ENCODE measurements at regions not wholly inside any gene's neighbourhood (a gene's known extent, or its start where the extent isn't known, plus 50 kb on each side); places are given as distances from the start of the nearest gene placed in this dataset.

DNA sequence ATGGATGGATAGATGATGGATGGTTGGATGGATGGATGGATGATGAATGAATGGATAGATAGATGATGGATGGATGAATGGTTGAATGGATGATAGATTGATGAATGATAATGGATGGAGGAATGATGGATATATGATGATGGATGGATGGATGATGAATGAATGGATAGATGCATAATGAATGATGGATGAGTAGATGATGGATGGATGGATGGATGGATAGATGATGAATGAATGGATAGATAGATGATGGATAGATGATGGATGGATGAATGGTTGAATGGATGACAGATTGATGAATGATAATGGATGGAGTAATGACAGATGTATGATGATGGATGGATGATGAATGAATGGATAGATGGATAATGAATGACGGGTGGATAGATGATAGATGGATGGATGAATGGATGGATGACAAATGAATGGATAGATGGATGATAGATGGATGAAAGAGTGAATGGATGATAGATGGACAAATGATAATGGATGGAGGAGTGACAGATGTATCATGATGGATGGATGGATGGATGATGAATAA lies 1466.5 kb downstream of the BRD1 start:
- no peak for DNase-seq

DNA sequence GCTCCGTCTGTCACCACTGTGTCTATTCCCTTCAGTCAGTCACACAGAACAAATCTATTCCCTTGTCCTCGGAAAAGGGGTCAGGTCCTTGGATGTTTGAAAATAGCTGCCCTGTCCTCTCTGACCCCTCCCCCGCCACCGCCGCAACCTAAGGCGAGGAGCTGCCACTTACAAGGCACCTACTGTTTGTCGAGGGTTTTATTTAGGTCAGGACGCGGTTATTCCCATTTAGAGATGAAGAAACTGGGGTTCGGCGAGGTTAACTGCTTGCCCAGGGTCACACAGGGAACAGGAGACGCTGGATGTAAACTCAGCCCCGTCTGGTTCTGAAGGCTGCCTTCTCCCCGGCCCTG lies 1468.1 kb downstream of the BRD1 start:
- no peak for DNase-seq

DNA sequence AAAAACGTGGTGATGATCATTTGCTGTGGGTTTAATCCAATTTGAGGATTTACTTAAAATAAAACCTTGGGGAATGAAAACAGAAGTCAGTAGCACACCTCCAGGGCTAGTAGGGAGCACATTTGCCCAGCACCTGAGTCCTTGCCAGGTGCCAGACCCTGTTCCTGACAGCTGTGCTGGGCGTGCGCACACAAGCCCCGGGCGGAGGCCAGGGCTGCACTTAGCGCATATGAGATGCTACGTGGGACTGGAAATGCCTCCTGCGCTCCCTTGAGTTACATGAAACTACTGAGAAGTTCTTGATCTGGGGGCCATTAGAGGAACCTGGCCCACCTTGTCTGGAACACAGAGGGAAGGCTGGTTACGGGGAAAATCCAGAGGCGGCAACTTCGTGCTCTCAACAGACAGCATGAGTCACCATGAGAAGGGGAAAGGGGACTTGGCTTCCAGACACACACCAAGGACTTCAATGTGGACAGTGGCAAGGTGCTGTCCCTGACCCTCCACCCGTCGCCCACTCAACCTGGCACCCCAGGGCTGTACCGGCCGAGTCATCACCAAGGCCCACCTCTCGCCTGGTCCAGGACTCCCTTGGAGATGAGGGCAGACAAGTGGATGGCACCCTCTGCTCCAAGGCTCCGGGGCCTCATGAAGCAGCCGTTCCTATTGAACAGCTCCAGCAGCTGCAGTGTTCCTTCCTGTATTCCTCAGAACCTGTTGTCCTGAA lies 1468.6 kb downstream of the BRD1 start:
- DNase-seq: no peak

DNA sequence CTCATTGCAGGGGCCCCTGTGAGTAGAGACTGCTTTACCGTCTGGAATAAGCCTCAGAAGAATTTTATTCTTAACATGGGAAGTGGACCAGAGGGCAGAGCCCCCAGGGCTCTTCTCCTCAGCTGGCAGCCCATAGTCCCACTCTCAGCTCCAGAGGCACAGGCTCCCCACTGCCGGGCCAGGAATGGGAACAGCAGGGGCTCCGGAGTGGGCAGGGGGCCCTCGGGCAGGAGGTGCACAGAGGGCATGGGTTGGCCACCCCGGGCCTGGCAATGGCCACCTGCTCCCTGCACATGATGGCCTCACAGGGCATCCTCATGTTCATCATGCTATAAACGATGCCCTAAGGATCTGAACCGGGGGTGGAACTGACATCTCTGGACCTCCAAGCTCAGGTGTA lies 1469.7 kb downstream of the BRD1 start:
- no peak for DNase-seq

DNA sequence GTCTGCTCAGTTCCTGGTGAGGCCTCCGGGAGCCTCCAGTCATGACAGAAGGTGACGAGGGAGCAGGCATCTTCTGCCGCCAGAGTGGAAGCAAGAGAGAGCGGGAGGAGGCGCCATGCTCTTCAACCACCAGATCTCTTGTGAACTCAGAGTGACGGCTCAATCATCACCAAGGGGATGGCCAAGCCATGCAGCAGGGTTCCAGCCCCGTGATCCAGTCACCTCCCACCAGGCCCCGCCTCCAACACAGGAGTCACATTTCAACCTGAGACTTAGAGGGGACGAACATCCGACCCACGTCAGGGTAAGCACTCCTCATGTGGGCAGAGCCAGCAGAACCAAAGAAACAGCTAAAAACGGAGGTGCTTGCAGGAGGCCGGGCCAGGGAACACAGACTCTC lies 1470.5 kb downstream of the BRD1 start:
- DNase-seq: no peak

DNA sequence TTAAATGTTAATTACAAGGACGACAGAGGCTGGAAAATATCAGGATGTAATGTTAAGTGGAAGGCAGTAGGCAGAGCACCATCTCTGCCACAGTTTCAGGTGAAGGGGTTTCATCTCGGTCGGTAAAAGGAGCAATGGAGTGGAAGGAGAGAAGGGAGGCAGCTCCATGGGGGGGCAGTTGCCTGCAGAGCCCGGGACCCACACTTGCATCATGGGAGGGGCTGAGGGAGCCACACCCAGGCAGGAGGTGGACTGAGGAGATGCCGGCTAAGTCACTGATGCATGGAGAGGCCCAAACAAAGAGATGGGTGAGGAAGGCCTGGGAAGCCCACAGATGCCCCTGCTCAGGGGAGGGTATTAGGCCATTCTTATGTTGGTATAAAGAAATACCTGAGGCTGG lies 1470.9 kb downstream of the BRD1 start:
- no peak for DNase-seq

DNA sequence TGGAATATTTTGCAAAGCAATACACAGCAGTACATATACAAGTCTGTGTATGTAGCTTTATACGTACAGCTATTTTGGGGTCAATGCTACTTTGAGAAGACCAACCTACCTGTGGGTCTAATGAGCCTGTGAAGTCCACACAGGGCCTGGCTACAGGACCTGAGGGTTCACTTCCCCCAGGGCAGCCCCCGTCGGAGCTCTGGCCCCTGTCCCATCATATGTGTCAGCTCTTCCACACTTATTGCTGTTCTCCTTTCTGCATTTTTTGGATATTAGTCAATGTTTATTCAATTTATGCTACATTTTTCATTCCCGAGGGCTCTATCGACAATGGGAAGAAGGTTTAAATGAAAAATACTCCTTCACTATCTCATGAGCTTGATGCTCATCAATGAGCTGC lies 1473.6 kb downstream of the BRD1 start:
- no peak for DNase-seq

DNA sequence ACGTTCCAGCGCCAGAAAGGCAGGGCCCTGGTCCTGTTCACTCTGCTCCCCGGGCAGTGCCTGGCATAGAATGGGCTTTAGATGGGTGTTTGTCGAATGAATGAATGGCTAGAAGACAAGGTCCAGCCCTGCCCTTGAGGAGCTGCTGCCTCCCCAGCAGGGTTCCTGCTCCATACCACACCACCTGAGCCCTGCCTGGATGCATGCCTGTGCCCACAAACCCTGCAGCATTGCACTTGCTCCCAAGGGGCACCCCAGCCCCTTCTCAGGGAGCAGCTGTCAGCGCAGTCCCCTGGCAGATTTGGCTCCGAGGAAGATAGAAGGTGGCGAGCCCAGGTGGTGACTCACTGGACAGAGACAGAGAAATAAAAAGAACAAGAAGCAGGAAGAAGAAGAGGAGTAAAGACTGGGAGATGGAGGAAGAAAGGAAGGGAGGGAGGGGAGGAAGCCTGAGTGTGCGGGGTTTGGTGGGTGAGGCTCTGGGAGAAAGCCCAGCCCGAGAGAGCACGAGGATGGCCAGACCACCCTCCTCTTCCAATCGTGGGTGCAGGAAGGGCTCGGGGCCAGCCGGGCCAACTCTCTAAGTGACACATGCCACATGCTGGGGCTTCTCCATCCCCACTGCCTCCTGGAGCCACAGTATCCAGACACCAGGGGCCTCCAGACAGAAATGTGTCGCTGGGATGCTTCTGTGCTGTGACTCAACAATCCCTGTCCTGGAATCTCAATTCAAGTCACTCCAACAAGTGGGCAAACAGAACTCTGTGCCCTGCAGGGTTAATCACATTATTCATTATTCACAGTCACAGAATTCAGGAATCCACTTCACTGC lies 1474.3 kb downstream of the BRD1 start:
- no peak for DNase-seq

DNA sequence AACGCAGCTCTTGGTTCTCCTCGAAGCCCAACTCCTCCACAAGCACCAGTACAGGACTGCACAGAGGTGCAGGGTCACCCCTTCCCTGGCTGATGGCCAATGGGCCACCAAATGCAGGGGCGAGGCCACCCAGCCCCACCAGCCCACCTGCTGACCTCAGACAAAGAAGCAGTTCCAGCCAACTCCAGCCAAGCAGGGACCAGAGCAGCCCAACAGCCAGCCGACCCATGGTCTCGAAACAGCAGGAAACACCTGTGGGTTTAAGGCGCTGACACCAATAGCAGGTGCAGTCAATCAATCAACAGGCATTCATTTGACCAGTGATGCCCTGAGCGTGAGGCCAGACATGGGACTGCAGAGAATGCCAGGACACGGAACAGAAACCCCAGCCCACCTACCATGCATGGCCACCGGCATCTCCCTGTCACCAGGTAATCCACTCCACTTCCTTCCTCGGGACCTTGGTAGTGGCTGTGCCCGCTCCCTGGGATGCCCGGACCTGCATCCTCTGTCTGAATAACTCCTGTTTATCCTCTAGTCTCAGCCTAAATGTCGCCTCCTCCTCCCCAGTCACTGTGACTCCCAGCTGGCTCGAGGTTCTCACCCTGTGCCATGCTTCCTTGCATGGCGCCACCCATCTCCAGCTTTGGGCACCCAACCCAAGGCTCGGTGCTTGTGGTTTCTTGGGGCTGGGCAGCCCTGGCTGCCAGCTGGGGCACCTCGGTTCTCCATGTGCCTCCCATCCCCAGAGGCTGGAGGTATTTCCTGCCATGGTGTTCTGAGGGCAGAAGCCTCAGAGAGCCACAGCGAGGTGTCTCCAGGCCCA lies 1475.4 kb downstream of the BRD1 start:
- DNase-seq: no peak

DNA sequence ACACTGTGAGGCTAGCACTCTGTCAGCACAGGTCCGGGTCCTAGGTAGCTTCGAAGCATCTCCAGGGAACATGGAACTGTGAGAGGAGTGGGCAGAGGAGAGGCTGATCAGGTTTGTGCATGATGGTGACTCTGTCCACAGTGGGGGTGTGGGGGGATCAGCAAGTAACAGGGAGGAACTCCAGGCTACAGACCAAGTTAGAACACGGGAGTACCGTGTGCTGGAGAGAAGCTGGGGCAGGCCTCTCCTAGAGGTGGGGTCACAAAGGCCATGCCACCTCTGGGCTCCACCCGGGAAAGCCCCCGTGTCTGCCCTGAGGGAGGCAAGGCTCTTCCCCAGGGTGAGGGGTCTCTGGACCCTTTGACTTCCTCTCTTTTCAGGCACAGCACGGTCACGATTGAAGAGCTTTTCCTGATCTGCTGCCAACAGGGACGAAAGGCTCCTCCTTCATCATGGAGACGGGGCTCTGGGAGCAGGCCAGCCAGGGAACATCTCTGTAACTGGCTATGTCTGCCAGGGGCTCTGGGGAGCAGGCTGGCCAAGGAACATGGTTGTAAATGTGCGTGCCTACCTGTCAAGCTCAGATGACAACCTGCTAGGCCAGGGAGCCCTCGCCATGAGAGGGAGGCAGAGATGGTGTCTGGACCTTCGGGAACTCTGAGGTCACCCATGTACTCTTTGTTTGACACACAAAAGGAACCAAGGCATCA lies 1476.1 kb downstream of the BRD1 start:
- DNase-seq: no peak

DNA sequence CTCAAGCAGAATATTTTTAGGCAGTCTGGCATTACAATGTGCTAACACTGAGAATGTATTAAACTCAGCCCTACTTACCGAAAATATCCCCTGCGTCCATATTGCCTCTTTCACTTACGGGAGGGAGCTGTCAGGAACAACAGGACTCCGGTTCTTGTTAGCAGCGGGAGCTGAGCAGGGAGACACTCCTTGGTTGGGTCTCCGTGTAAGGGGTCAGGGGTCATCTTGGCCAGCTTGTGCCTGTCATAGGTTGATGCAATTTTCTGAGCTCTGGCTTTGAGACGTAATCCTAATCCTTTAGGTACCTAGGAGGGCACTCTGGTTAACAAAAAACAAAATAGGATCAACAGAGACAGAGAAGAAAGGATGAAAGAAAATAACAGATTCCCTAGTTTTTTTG lies 1477.2 kb downstream of the BRD1 start:
- DNase-seq: no peak

DNA sequence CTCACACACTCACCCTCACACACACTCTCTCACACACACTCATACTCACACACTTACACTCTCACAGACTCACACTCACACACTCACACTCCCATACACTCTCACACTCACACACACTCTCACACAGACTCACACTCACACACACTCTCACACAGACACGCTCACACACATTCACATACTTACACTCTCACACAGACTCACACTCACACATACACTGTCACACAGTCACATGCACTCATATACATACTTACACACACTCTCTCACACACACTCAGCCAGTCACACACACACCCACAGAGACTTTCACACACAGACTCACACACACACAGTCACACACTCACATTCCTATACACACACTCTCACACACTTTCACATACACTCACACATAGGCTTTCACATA lies 1478.8 kb downstream of the BRD1 start:
- DNase-seq: no peak

DNA sequence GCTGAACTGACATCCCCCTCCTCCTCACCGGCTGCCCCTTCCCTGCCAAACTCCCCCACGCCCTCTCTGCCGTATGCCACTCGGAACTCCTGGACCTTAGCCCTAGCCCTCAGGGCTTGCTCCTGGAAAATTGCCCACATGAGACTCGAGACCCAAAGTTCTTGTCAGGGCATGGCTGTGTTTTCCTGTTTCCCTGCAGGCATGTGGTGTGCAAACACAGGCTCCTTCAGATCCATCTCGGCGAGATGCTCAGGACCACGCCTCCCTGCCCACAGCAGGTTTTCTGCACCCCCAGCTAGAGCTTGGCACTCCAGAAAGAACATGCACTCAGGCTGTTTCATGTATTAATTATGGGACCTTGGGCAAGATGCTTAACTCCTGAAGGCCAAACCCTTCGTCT lies 1480.4 kb downstream of the BRD1 start:
- DNase-seq: no peak

DNA sequence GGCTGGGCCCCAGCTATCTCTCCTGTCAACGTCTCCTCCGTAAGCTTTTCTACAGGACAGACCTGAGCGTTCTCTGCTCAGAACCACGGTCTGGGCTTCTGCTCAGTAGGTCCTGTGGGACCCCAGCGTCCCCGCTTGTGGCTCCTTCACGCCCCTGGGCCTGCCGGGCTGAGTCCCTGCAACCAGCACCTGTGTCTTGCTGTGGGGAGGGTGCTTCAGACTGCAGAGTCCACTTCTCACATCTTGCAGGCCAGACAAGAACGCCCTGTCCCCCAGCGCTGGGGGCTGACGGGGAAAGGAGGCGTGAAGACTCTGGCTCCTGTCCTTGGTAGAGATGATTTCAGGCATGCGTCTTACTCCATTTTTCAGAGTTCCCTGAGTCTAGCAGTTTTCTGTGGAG lies 1480.8 kb downstream of the BRD1 start:
- no peak for DNase-seq

DNA sequence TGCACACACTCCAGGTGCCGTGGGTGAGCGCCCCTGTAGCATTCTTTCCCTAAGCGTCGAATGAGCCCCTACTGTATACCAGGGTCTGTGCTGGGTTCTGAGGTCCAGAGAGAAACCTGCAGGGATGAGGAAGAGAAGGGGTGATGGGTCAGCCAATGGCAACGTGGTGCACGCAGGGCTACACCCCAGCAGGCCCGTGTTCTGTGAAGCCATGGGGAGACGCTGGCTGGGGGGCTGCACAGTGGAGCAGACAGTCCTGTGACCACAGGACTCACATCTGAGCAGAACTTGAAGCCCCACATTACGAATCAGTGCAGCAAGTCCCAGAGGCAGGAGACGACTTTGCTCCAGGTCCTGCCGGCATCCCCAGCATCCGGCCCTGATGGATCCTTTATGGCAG lies 1481.4 kb downstream of the BRD1 start:
- DNase-seq: no peak

DNA sequence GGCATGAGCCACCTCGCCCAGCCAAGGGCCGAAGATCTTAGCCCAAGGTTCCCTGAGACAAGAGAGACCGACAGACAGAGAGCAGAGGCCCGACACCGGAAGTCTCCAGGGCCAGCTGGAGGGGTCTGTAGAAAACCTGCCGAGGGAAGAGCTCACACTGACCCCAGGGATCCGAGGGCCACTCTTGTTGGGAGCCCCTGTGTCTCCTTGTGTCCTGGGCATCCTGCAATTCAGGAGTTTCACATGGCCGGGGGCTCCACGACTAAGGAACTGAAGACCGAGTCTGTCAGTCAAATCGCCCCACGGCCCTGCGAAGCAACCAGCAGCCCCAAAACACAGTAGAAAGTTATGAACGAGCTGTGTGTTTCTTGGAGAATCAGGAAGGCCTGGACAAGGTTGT lies 1482.0 kb downstream of the BRD1 start:
- no peak for DNase-seq

DNA sequence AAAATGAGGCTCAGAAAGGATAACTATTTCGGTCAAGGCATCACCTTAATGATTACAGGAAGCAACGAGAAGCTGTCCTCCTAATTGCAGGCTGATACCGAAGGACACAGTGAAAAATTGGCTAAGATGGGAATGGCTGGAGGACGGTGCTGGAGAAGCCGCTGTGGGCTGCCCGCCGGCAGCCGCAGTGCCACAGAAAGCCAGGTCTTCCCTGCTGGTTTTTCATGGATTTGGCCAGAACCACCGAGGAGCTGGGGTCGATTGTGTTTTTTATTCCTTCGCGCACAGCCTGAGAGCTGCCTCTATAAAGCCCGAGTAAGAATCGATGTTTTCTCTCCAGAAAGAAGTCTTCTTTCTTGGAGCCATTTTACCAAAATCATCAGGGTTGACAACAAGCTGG lies 1484.2 kb downstream of the BRD1 start:
- DNase-seq: no peak

DNA sequence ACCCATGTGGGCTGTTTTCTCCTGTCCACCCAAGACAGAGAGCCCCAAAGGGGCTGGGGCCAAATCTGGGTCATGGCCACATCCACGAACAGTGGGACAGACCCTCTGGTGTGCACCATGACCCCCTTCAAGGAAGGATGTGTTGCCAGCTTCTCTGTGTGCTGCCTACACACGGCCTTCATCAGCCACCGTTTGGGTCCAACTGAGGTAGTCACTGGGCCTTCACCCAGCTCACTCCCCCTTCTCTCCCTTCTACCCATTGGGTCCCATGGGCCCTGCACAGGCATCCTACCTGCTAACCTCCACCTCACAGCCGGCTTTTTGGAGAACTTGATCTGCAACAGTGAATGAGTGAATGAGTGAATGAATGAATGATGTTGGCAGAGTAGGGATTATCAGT lies 1484.9 kb downstream of the BRD1 start:
- DNase-seq: no peak

DNA sequence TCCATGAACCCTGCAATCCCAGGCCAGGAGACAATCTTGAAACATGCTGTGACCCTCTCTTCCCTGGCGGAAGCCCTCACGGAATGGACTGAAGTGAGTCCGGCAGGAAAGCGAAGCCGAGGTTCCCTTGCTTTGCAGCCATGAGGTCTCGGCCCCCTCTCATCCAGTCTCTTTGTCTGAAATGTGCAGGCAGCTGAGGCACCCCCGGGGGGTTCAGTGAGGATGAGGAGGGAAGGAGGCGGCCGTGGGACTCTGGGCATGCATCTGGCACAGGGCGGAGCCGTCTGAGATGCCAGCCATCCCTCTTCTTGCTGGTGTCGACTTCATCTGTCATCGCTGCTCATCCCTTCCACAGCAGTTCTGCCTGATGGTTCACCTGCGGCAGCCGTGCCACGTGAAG lies 1485.7 kb downstream of the BRD1 start:
- no peak for DNase-seq

DNA sequence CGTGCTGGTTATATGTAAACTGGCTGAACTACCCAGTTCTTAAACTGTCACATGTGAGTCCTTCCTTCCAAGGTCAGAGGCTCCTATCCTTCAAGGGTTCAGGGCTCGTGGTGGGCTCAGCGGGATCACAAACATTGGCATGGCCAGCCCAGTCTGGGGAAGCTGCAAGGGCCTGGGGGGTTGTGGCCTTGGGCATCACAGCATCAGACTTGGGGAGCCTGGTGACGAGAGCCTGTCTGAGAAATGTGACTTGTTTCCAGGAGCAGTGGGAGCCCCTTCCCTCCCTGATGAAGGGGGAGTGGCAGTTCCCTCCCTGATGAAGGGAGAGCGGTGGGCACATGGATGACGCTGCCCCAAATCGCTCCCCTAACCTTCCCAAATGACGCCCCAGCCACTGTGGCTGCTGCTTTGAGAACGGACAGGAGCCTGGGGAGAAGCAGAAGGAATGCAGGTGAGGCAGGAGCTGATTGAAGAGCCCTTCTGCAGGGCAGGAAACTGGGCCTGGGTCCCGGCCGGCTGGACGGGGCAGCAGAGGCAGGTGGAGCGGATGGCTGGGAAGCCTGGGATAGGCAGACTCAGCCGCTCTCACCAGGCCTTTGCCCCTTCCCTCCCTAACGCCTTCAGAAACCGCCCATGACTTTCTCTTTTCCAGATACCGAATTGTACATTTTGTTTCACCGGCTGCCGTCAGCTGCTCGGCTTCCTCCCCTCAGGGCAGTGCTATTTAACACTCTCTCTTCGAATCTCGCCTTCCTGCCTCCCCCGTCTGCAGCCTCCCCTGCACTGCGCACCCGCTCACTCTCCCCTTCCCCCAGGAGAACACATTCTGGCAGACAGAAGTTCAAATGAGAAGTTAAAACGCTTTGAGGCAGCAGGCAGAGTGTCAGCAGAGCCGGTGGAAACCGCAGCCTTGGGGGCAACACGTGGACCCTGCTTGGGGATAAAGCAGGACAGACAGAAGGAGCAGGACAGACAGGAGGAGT lies 1486.7 kb downstream of the BRD1 start:
- no peak for DNase-seq

DNA sequence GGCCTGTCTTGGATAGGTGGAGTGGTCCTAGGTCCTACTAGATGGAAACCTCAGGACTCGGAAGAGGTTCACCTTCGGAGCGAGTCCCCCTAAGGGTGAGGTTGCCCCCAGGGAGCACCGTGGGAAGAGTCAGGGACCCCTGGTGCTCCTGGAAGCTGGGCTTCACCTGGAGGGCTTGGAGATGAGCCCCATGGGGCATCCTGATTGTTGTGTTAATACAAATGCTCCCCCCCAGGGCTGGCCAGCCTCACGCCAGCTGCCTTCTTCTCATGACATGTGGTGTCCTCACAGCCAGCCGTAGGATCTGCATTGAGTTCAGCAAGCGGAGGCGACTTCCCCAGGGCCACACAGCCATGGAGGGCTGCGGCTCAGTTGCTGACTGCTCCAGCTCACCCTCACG lies 1487.5 kb downstream of the BRD1 start:
- DNase-seq: no peak
